OCI-LY3 (cell line): ENCODE measurements at regions not wholly inside any gene's neighbourhood (a gene's known extent, or its start where the extent isn't known, plus 50 kb on each side); places are given as distances from the start of the nearest gene placed in this dataset.

Experiments used
- H2AFZ ChIP-seq: fragments of 200-600, 300-600 bp; shearing (Covaris generic); 2 replicates; pipeline ENCODE4 v1.6.0; 2014; ENCODE audit warnings: antibody characterized with exemption, low read depth, low read length
- H3K27ac ChIP-seq: fragments of 200-600, 300-600 bp; sonication (generic); 2 replicates; pipeline ENCODE4 v1.5.1; 2014; ENCODE audit warnings: mild to moderate bottlenecking, low read length, moderate library complexity, mixed read lengths
- H3K27me3 ChIP-seq: fragments of 200-600, 300-600 bp; sonication (generic); 2 replicates; pipeline ENCODE4 v1.6.1; 2014; ENCODE audit warnings: low read depth, low read length, mixed read lengths
- H3K36me3 ChIP-seq: fragments of 200-600, 300-600 bp; sonication (generic); replicated peaks from 2 replicates; pipeline ENCODE3; 2014; ENCODE audit warnings: low read depth, low read length, mixed read lengths
- H3K4me1 ChIP-seq: fragments of 300-600, 200-600 bp; sonication (generic); 2 replicates; pipeline ENCODE4 v1.6.1; 2014; ENCODE audit warnings: low read length, mixed read lengths
- H3K4me2 ChIP-seq: fragments of 200-600, 300-600 bp; sonication (generic); 2 replicates; pipeline ENCODE4 v1.6.1; 2014; ENCODE audit warnings: low read length, mixed read lengths
- H3K4me3 ChIP-seq: fragments of 300-600, 200-600 bp; sonication (generic); 2 replicates; pipeline ENCODE4 v1.5.1; 2014; ENCODE audit warnings: antibody characterized with exemption, mild to moderate bottlenecking, low read length, moderate library complexity
- H3K79me2 ChIP-seq: fragments of 300-600, 200-600 bp; shearing (Covaris generic); 2 replicates; pipeline ENCODE4 v1.6.1; 2014; ENCODE audit warnings: mild to moderate bottlenecking, low read length, mixed read lengths
- H3K9ac ChIP-seq: fragments of 300-600, 200-600 bp; shearing (Covaris generic); 2 replicates; pipeline ENCODE4 v1.6.0; 2014; ENCODE audit warnings: mild to moderate bottlenecking, low read length, moderate library complexity
- H3K9me3 ChIP-seq: fragments of 200-600, 300-600 bp; shearing (Covaris generic); 2 replicates; pipeline ENCODE4 v1.6.1; 2014; ENCODE audit warnings: low read length, mixed read lengths; ENCODE audit not compliant: insufficient read depth
- H4K20me1 ChIP-seq: fragments of 200-600, 300-600 bp; sonication (generic); 2 replicates; pipeline ENCODE4 v1.6.1; 2016; ENCODE audit warnings: low read length, mixed read lengths; ENCODE audit not compliant: insufficient read depth
- CTCF ChIP-seq: fragments of 200-600, 300-600 bp; sonication (generic); IDR thresholded peaks from 2 replicates; pipeline ENCODE4 v1.5.1; 2014; ENCODE audit warnings: antibody characterized with exemption, low read length, low read depth
- EZH2phosphoT487 ChIP-seq: fragments of 200-600 bp; shearing (Covaris generic); IDR thresholded peaks from 2 replicates; pipeline ENCODE4 v1.6.1; 2018; ENCODE audit warnings: antibody characterized with exemption, mixed run types, low read depth

GRCh38 chr16:49018259-49018931 lies 263.2 kb downstream of the CBLN1 start:
- Histone ChIP-seq H3K9ac (no peak overlapping the region), H3K4me3 (no peak overlapping the region), H3K4me2 (no peak overlapping the region), H3K27ac (no peak overlapping the region), H3K36me3 (no peaks in the 10 kb centered on the region), H3K9me3 (no peaks in the 10 kb centered on the region), H2AFZ (no peak overlapping the region), H3K79me2 (no peaks in the 10 kb centered on the region), H3K27me3 (peaks cover 3% of the 10 kb centered on the region), H3K4me1 (no peaks in the 10 kb centered on the region), H4K20me1 (no peaks in the 10 kb centered on the region)
- no peak for TF ChIP-seq CTCF
- TF ChIP-seq EZH2phosphoT487 = no peak

DNA sequence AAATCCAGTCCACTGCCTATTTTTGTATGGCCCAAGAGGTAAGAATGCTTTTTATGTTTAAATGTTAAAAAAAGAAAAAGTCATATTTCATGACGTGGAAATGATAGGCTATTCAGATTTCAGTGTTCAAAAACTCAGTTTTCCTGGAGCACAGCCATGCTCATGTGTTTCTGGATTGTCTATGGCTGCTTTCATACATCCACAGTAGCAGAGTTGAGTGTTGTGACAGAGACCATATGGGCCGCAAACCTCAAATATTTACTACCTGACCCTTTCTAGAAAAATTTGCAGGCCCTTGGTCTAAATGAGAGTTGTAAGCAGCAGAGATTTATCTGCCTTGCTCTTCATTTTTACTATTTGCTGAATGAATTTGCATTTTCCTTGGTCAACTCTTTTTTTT lies 264.1 kb downstream of the CBLN1 start:
- no peak overlapping the region for H3K4me2 ChIP-seq
- no peaks in the 10 kb centered on the region for H3K79me2 ChIP-seq
- no peaks in the 10 kb centered on the region for H3K36me3 ChIP-seq
- H3K9ac ChIP-seq = no peak overlapping the region
- H3K4me1 ChIP-seq = no peaks in the 10 kb centered on the region
- H3K27ac ChIP-seq = no peak overlapping the region
- H2AFZ ChIP-seq = no peak overlapping the region
- no peak overlapping the region for H3K4me3 ChIP-seq
- no peaks in the 10 kb centered on the region for H4K20me1 ChIP-seq
- TF ChIP-seq EZH2phosphoT487 (no peak), CTCF (no peak)
- no peaks in the 10 kb centered on the region; the same call in 1 of the 2 replicates for H3K27me3 ChIP-seq
- no peaks in the 10 kb centered on the region for H3K9me3 ChIP-seq

- no peak overlapping the region for H3K27ac ChIP-seq
- no peaks in the 10 kb centered on the region for H3K79me2 ChIP-seq
- H3K9ac ChIP-seq = no peak overlapping the region
- TF ChIP-seq CTCF = no peak
- TF ChIP-seq EZH2phosphoT487 = no peak
- no peaks in the 10 kb centered on the region for H4K20me1 ChIP-seq
- no peaks in the 10 kb centered on the region for H3K36me3 ChIP-seq
- H3K9me3 ChIP-seq = no peaks in the 10 kb centered on the region
- no peaks in the 10 kb centered on the region for H3K4me1 ChIP-seq
- H3K27me3 ChIP-seq = no peaks in the 10 kb centered on the region; the same call in 1 of the 2 replicates
- no peak overlapping the region for H2AFZ ChIP-seq
- H3K4me3 ChIP-seq = no peak overlapping the region
- no peak overlapping the region for H3K4me2 ChIP-seq
Measured at GRCh38 chr16:49016461-49016860, 265.2 kb downstream of the CBLN1 start.

DNA sequence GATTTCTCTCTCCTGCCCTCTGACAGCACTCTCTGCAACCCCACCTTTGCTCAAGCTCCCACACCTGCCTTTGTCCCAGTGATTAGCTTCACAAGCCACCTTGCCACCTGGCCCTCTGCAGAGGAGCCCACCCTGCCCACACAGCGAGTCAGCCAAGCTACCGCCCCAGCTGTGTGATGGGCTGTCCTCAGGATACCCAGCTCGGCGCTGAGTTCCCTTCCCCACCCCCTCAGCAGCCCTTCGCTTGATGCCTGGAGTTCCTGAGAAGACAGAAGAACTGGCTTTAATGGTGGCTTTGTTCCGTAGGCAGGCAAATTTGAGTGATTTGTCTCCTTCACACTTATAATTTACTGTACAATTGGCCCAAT lies 266.4 kb downstream of the CBLN1 start:
- no peak overlapping the region for H3K27ac ChIP-seq
- no peak overlapping the region for H2AFZ ChIP-seq
- no peaks in the 10 kb centered on the region for H3K9me3 ChIP-seq
- no peaks in the 10 kb centered on the region for H4K20me1 ChIP-seq
- TF ChIP-seq CTCF (no peak), EZH2phosphoT487 (no peak)
- H3K27me3 ChIP-seq = no peaks in the 10 kb centered on the region
- no peak overlapping the region for H3K9ac ChIP-seq
- H3K4me2 ChIP-seq = no peak overlapping the region
- no peak overlapping the region for H3K4me3 ChIP-seq
- no peaks in the 10 kb centered on the region for H3K79me2 ChIP-seq
- no peaks in the 10 kb centered on the region for H3K4me1 ChIP-seq
- H3K36me3 ChIP-seq = no peaks in the 10 kb centered on the region
